Osteoblast (primary cell): ENCODE measurements at regions not wholly inside any gene's neighbourhood (a gene's known extent, or its start where the extent isn't known, plus 50 kb on each side); places are given as distances from the start of the nearest gene placed in this dataset.

Experiments used
- DNase-seq: peaks from one replicate; pipeline ENCODE4 v3.0.0; 2011; ENCODE audit warnings: low spot score, mixed read lengths; ENCODE audit not compliant: insufficient read length; ENCODE audit errors: missing footprints
- H2AFZ ChIP-seq: 2 replicates; pipeline ENCODE4 v1.6.0; 2011; ENCODE audit warnings: mild to moderate bottlenecking, low read length
- H3K27ac ChIP-seq: 2 replicates; pipeline ENCODE4 v1.5.1; 2011; ENCODE audit warnings: mild to moderate bottlenecking, low read depth, low read length, moderate library complexity
- H3K27me3 ChIP-seq: 2 replicates; pipeline ENCODE4 v1.6.0; 2012; ENCODE audit warnings: mild to moderate bottlenecking, control low read depth, inconsistent platforms, low read length, moderate library complexity; ENCODE audit not compliant: insufficient read depth
- H3K36me3 ChIP-seq: 2 replicates; pipeline ENCODE4 v1.5.1; 2011; ENCODE audit warnings: mild to moderate bottlenecking, low read length, control low read depth, moderate library complexity; ENCODE audit not compliant: insufficient read depth
- H3K4me1 ChIP-seq: 2 replicates; pipeline ENCODE4 v1.5.1; 2011; ENCODE audit warnings: mild to moderate bottlenecking, low read length, control low read depth, moderate library complexity; ENCODE audit not compliant: insufficient read depth
- H3K4me2 ChIP-seq: 2 replicates; pipeline ENCODE4 v1.6.0; 2011; ENCODE audit warnings: mild to moderate bottlenecking, low read length; ENCODE audit not compliant: insufficient read depth
- H3K4me3 ChIP-seq: fragments of 200-600 bp; sonication (generic); 3 replicates; pipeline ENCODE4 v1.5.1; 2012; ENCODE audit warnings: mild to moderate bottlenecking, low read length, inconsistent platforms; ENCODE audit not compliant: insufficient read depth
- H3K79me2 ChIP-seq: 2 replicates; pipeline ENCODE4 v1.6.0; 2012; ENCODE audit warnings: mild to moderate bottlenecking, low read length, control low read depth, inconsistent platforms; ENCODE audit not compliant: insufficient read depth
- H3K9me3 ChIP-seq: 2 replicates; pipeline ENCODE4 v1.5.1; 2011; ENCODE audit warnings: low read depth, low read length, control low read depth
- H4K20me1 ChIP-seq: 2 replicates; pipeline ENCODE4 v1.6.0; 2012; ENCODE audit warnings: mild to moderate bottlenecking, low read length, control low read depth; ENCODE audit not compliant: insufficient read depth
- CTCF ChIP-seq: IDR thresholded peaks from 2 replicates; pipeline ENCODE4 v1.5.1; 2011; ENCODE audit warnings: mild to moderate bottlenecking, low read depth, low read length, moderate library complexity; ENCODE audit errors: extremely low read depth

GRCh38 chr19:5257155-5258045 lies 83.2 kb downstream of the PTPRS start:
- Histone ChIP-seq H3K4me3 (no peak overlapping the region), H3K4me1 (peaks cover 6% of the 10 kb centered on the region), H2AFZ (no peak overlapping the region), H3K79me2 (no peaks in the 10 kb centered on the region), H3K36me3 (peaks cover 47% of the 10 kb centered on the region), H3K4me2 (no peak overlapping the region), H3K27me3 (no peaks in the 10 kb centered on the region), H3K9me3 (peaks cover 12% of the 10 kb centered on the region), H4K20me1 (no peaks in the 10 kb centered on the region), H3K27ac (no peak overlapping the region)
- no peak for TF ChIP-seq CTCF
- peak; percentile 74 for DNase-seq

GRCh38 chr19:5255602-5256231 lies 84.9 kb downstream of the PTPRS start:
- peaks cover 47% of the 10 kb centered on the region for H3K36me3 ChIP-seq
- H2AFZ ChIP-seq = no peak overlapping the region
- DNase-seq = peak; percentile 32
- no peaks in the 10 kb centered on the region for H3K79me2 ChIP-seq
- no peak overlapping the region for H3K27ac ChIP-seq
- H3K27me3 ChIP-seq = no peaks in the 10 kb centered on the region
- H3K4me1 ChIP-seq = peaks cover 6% of the 10 kb centered on the region
- H4K20me1 ChIP-seq = peaks cover 3% of the 10 kb centered on the region
- TF ChIP-seq CTCF = no peak
- H3K4me2 ChIP-seq = no peak overlapping the region
- no peak overlapping the region for H3K4me3 ChIP-seq
- H3K9me3 ChIP-seq = peaks cover 12% of the 10 kb centered on the region

GRCh38 chr19:5254944-5255343 lies 85.7 kb downstream of the PTPRS start:
- Histone ChIP-seq H3K4me3 (no peak overlapping the region), H3K27me3 (no peaks in the 10 kb centered on the region), H2AFZ (no peak overlapping the region), H3K4me1 (peaks cover 6% of the 10 kb centered on the region), H4K20me1 (peaks cover 3% of the 10 kb centered on the region), H3K4me2 (no peak overlapping the region), H3K36me3 (peaks cover 50% of the 10 kb centered on the region), H3K27ac (no peak overlapping the region), H3K79me2 (no peaks in the 10 kb centered on the region), H3K9me3 (peaks cover 12% of the 10 kb centered on the region)
- no peak for DNase-seq
- TF ChIP-seq CTCF = no peak

- peak; percentile 75 for DNase-seq
- H3K27ac ChIP-seq = no peak overlapping the region
- peaks cover 6% of the 10 kb centered on the region for H3K4me1 ChIP-seq
- H3K4me2 ChIP-seq = no peak overlapping the region
- H3K36me3 ChIP-seq = peaks cover 51% of the 10 kb centered on the region
- no peaks in the 10 kb centered on the region for H3K27me3 ChIP-seq
- no peak overlapping the region for H2AFZ ChIP-seq
- peaks cover 3% of the 10 kb centered on the region for H4K20me1 ChIP-seq
- H3K9me3 ChIP-seq = peaks cover 12% of the 10 kb centered on the region
- H3K79me2 ChIP-seq = no peaks in the 10 kb centered on the region
- no peak for TF ChIP-seq CTCF
- no peak overlapping the region for H3K4me3 ChIP-seq
These were observed 86.1 kb downstream of the PTPRS start for GRCh38 chr19:5254543-5254942.
